MM.1S (cell line): ENCODE measurements at regions not wholly inside any gene's neighbourhood (a gene's known extent, or its start where the extent isn't known, plus 50 kb on each side); places are given as distances from the start of the nearest gene placed in this dataset.

ENCODE experiments used
- DNase-seq: peaks from one replicate; pipeline ENCODE4 v3.0.0-alpha.2; 2015
- H2AFZ ChIP-seq: fragments of 300-600 bp; sonication (generic); 2 replicates; pipeline ENCODE4 v1.6.0; 2016; ENCODE audit warnings: antibody characterized with exemption, low read length
- H3F3A ChIP-seq: fragments of 300-600 bp; sonication (generic); 2 replicates; pipeline ENCODE4 v1.6.1; 2016; ENCODE audit warnings: mild to moderate bottlenecking, antibody characterized with exemption, low read length, moderate library complexity, mixed read lengths; ENCODE audit not compliant: insufficient read depth
- H3K27ac ChIP-seq: fragments of 300-600 bp; sonication (generic); 2 replicates; pipeline ENCODE4 v1.5.1; 2016; ENCODE audit warnings: mild to moderate bottlenecking, low read length
- H3K27me3 ChIP-seq: fragments of 300-600 bp; sonication (generic); replicated peaks from 2 replicates; pipeline ENCODE4 v1.6.0; 2016; ENCODE audit warnings: low read length; ENCODE audit not compliant: insufficient read depth
- H3K36me3 ChIP-seq: fragments of 300-600 bp; sonication (generic); replicated peaks from 2 replicates; pipeline ENCODE4 v1.6.1; 2016; ENCODE audit warnings: mild to moderate bottlenecking, low read length, mixed read lengths; ENCODE audit not compliant: insufficient read depth
- H3K4me1 ChIP-seq: fragments of 300-600 bp; sonication (generic); 2 replicates; pipeline ENCODE4 v1.6.1; 2016; ENCODE audit warnings: low read length, mixed read lengths
- H3K4me2 ChIP-seq: fragments of 300-600 bp; sonication (generic); 2 replicates; pipeline ENCODE4 v1.6.0; 2016; ENCODE audit warnings: low read depth, low read length
- H3K4me3 ChIP-seq: fragments of 300-600 bp; sonication (generic); 2 replicates; pipeline ENCODE4 v1.5.1; 2016; ENCODE audit warnings: low read length, mixed read lengths
- H3K79me2 ChIP-seq: fragments of 300-600 bp; sonication (generic); 2 replicates; pipeline ENCODE4 v1.6.1; 2016; ENCODE audit warnings: mixed run types, low read length, mixed read lengths
- H3K9ac ChIP-seq: fragments of 300-600 bp; sonication (generic); 2 replicates; pipeline ENCODE4 v1.6.1; 2016; ENCODE audit warnings: low read length, mixed read lengths
- H3K9me2 ChIP-seq: fragments of 300-600 bp; sonication (generic); replicated peaks from 2 replicates; pipeline ENCODE4 v1.6.1; 2016; ENCODE audit warnings: mild to moderate bottlenecking, low read length, mixed read lengths; ENCODE audit not compliant: insufficient read depth
- H3K9me3 ChIP-seq: fragments of 300-600 bp; sonication (generic); replicated peaks from 2 replicates; pipeline ENCODE4 v1.6.1; 2016; ENCODE audit warnings: mild to moderate bottlenecking, low read length, mixed read lengths; ENCODE audit not compliant: insufficient read depth
- H4K20me1 ChIP-seq: fragments of 300-600 bp; sonication (generic); 2 replicates; pipeline ENCODE4 v1.6.1; 2016; ENCODE audit warnings: mild to moderate bottlenecking, low read length, moderate library complexity, mixed read lengths; ENCODE audit not compliant: insufficient read depth
- CTCF ChIP-seq: fragments of 300-600 bp; sonication (generic); IDR thresholded peaks from 2 replicates; pipeline ENCODE4 v1.5.1; 2016; ENCODE audit warnings: antibody characterized with exemption, low read length, mixed read lengths
- EZH2 ChIP-seq: fragments of 300-600 bp; sonication (generic); optimal IDR thresholded peaks from 2 replicates; pipeline ENCODE3; 2017; ENCODE audit warnings: low read depth, mild to moderate bottlenecking, antibody characterized with exemption, low read length, mixed read lengths
- EZH2phosphoT487 ChIP-seq: fragments of 300-600 bp; sonication (generic); IDR thresholded peaks from 2 replicates; pipeline ENCODE4 v1.6.1; 2018; ENCODE audit warnings: antibody characterized with exemption, low read length

GRCh38 chr16:51302042-51302441 is 151.0 kb upstream of the SALL1 start:
- H3F3A ChIP-seq = no peaks in the 10 kb centered on the region
- no peaks in the 10 kb centered on the region for H3K9me3 ChIP-seq
- H3K4me1 ChIP-seq = no peaks in the 10 kb centered on the region
- DNase-seq = no peak
- no peak for TF ChIP-seq EZH2
- TF ChIP-seq CTCF = no peak
- no peak for TF ChIP-seq EZH2phosphoT487
- no peaks in the 10 kb centered on the region for H3K79me2 ChIP-seq
- no peaks in the 10 kb centered on the region for H4K20me1 ChIP-seq
- H3K4me2 ChIP-seq = no peak overlapping the region
- no peaks in the 10 kb centered on the region for H3K9me2 ChIP-seq
- H2AFZ ChIP-seq = no peak overlapping the region
- H3K9ac ChIP-seq = no peak overlapping the region
- no peak overlapping the region for H3K4me3 ChIP-seq
- no peaks in the 10 kb centered on the region for H3K27me3 ChIP-seq
- no peak overlapping the region for H3K27ac ChIP-seq
- H3K36me3 ChIP-seq = no peaks in the 10 kb centered on the region

DNA sequence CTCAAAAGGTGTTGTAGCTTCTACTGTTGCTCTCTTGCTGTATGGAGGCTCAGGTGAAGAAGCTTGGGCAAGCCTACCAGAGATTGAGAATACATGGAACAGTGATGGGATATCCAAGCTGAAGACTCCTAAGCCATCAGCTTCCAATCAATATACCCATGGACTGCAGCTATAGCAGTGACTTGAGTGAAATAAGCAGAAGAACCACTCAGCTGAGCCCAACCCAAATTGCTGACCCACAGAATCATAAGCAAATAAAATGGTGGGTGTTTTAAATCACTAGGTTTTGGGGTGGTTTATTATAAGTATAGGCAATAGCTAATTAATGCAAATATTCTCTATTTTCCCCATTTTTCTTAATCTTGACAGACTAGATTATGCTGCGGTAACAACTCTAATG is 147.7 kb upstream of the SALL1 start:
- Histone ChIP-seq H3F3A (no peaks in the 10 kb centered on the region), H4K20me1 (no peaks in the 10 kb centered on the region), H3K4me2 (no peak overlapping the region), H3K4me1 (no peaks in the 10 kb centered on the region), H2AFZ (no peak overlapping the region), H3K9me3 (no peaks in the 10 kb centered on the region), H3K9me2 (no peaks in the 10 kb centered on the region), H3K4me3 (no peak overlapping the region), H3K36me3 (no peaks in the 10 kb centered on the region), H3K27ac (no peak overlapping the region), H3K79me2 (no peaks in the 10 kb centered on the region), H3K9ac (no peak overlapping the region), H3K27me3 (no peaks in the 10 kb centered on the region)
- TF ChIP-seq EZH2 = no peak
- DNase-seq = no peak

- H3K4me1 ChIP-seq = no peaks in the 10 kb centered on the region
- TF ChIP-seq EZH2phosphoT487 = no peak
- TF ChIP-seq EZH2 = no peak
- no peak for TF ChIP-seq CTCF
- H3K79me2 ChIP-seq = no peaks in the 10 kb centered on the region
- H3K27ac ChIP-seq = no peak overlapping the region
- no peaks in the 10 kb centered on the region for H3K9me2 ChIP-seq
- H4K20me1 ChIP-seq = no peaks in the 10 kb centered on the region
- no peaks in the 10 kb centered on the region for H3K27me3 ChIP-seq
- no peaks in the 10 kb centered on the region for H3K36me3 ChIP-seq
- no peak for DNase-seq
- H3K4me2 ChIP-seq = no peak overlapping the region
- no peaks in the 10 kb centered on the region for H3K9me3 ChIP-seq
- no peaks in the 10 kb centered on the region for H3F3A ChIP-seq
- no peak overlapping the region for H2AFZ ChIP-seq
- H3K4me3 ChIP-seq = no peak overlapping the region
- no peak overlapping the region for H3K9ac ChIP-seq
Measured at GRCh38 chr16:51290442-51291285, 139.6 kb upstream of the SALL1 start.

DNA sequence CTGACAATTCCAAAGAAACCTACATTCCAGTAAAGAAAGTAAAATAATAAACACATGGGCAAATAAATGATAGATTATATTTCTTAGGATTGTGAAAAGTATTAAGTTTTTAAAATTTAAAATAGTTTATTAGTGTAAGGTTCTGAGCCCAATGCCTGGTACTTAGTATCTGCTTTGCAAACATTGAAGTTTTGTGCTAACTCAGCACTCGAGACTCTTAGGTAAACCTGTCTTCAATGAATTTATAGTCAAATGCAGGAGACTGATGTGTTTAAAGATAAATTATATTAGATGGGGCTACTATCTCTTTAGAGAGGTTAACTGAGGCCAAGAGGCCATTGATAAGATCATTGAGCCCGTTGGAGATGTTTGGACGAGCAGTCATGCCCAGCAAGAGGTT is 138.3 kb upstream of the SALL1 start:
- Histone ChIP-seq H3K9ac (no peak overlapping the region), H3K4me2 (no peak overlapping the region), H3K27me3 (no peaks in the 10 kb centered on the region), H3K27ac (no peak overlapping the region), H4K20me1 (no peaks in the 10 kb centered on the region), H3K9me3 (no peaks in the 10 kb centered on the region), H3K36me3 (no peaks in the 10 kb centered on the region), H3K9me2 (no peaks in the 10 kb centered on the region), H3K4me3 (no peak overlapping the region), H3K4me1 (no peaks in the 10 kb centered on the region), H3F3A (no peaks in the 10 kb centered on the region), H3K79me2 (no peaks in the 10 kb centered on the region), H2AFZ (no peak overlapping the region)
- no peak for TF ChIP-seq CTCF
- no peak for TF ChIP-seq EZH2phosphoT487
- TF ChIP-seq EZH2 = no peak
- DNase-seq = no peak
